ENCODE measurements at regions not wholly inside any gene's neighbourhood (a gene's known extent, or its start where the extent isn't known, plus 50 kb on each side); places are given as distances from the start of the nearest gene placed in this dataset.

GRCh38 chr2:164187121-164187520, 434.2 kb downstream of the GRB14 start:
- Mint-ChIP-seq H3K36me3 (ENCODE audit: low read depth) (no peaks in the 10 kb centered on the region), H3K9me3 (no peaks in the 10 kb centered on the region), H3K27ac (no peak overlapping the region), H3K27me3 (no peaks in the 10 kb centered on the region), H3K4me1 (ENCODE audit: low read depth) (no peaks in the 10 kb centered on the region), H3K4me3 (no peak overlapping the region)
- intact Hi-C loops (cut with micrococcal nuclease), result no loop called here

- no peaks in the 10 kb centered on the region for H3K27me3 Mint-ChIP-seq
- intact Hi-C loops (cut with micrococcal nuclease), result no loop called here
- no peak overlapping the region for H3K27ac Mint-ChIP-seq
- H3K9me3 Mint-ChIP-seq, result no peaks in the 10 kb centered on the region
- no peaks in the 10 kb centered on the region for H3K36me3 Mint-ChIP-seq (ENCODE audit: low read depth)
- no peaks in the 10 kb centered on the region for H3K4me1 Mint-ChIP-seq (ENCODE audit: low read depth)
- no peak overlapping the region for H3K4me3 Mint-ChIP-seq
Observed at GRCh38 chr2:164186591-164186990, 434.7 kb downstream of the GRB14 start.

- no peak overlapping the region for H3K27ac Mint-ChIP-seq
- intact Hi-C loops (cut with micrococcal nuclease), result no loop called here
- H3K36me3 Mint-ChIP-seq (ENCODE audit: low read depth), result no peaks in the 10 kb centered on the region
- peaks cover 11% of the 10 kb centered on the region for H3K9me3 Mint-ChIP-seq
- H3K4me1 Mint-ChIP-seq (ENCODE audit: low read depth), result no peaks in the 10 kb centered on the region
- H3K4me3 Mint-ChIP-seq, result no peak overlapping the region
- no peaks in the 10 kb centered on the region for H3K27me3 Mint-ChIP-seq
Observed at GRCh38 chr2:164182116-164182627, 439.1 kb downstream of the GRB14 start.

- intact Hi-C loops (cut with micrococcal nuclease), result no loop called here
- no peak overlapping the region for H3K4me3 Mint-ChIP-seq
- no peak overlapping the region for H3K27ac Mint-ChIP-seq
- H3K27me3 Mint-ChIP-seq, result no peaks in the 10 kb centered on the region
- no peaks in the 10 kb centered on the region for H3K4me1 Mint-ChIP-seq (ENCODE audit: low read depth)
- H3K9me3 Mint-ChIP-seq, result peaks cover 25% of the 10 kb centered on the region
- H3K36me3 Mint-ChIP-seq (ENCODE audit: low read depth), result no peaks in the 10 kb centered on the region
Observed at GRCh38 chr2:164178835-164179465, 442.3 kb downstream of the GRB14 start.

- Mint-ChIP-seq H3K27ac (no peak overlapping the region), H3K27me3 (no peaks in the 10 kb centered on the region), H3K36me3 (ENCODE audit: low read depth) (no peaks in the 10 kb centered on the region), H3K4me1 (ENCODE audit: low read depth) (no peaks in the 10 kb centered on the region), H3K9me3 (peaks cover 28% of the 10 kb centered on the region), H3K4me3 (no peak overlapping the region)
- intact Hi-C loops (cut with micrococcal nuclease), result no loop called here
Observed at GRCh38 chr2:164164602-164165001, 428.8 kb upstream of the FIGN start.

GRCh38 chr2:164155558-164155957, 419.8 kb upstream of the FIGN start:
- Mint-ChIP-seq H3K4me3 (no peak overlapping the region), H3K27me3 (no peaks in the 10 kb centered on the region), H3K27ac (no peak overlapping the region), H3K4me1 (ENCODE audit: low read depth) (no peaks in the 10 kb centered on the region), H3K9me3 (no peaks in the 10 kb centered on the region), H3K36me3 (ENCODE audit: low read depth) (no peaks in the 10 kb centered on the region)
- intact Hi-C loops (cut with micrococcal nuclease), result no loop called here

- Mint-ChIP-seq H3K4me3 (no peak overlapping the region), H3K36me3 (ENCODE audit: low read depth) (no peaks in the 10 kb centered on the region), H3K4me1 (ENCODE audit: low read depth) (no peaks in the 10 kb centered on the region), H3K27me3 (no peaks in the 10 kb centered on the region), H3K9me3 (no peaks in the 10 kb centered on the region), H3K27ac (no peak overlapping the region)
- intact Hi-C loops (cut with micrococcal nuclease), result no loop called here
Observed at GRCh38 chr2:164151522-164151921, 415.7 kb upstream of the FIGN start.

- H3K4me1 Mint-ChIP-seq (ENCODE audit: low read depth), result no peaks in the 10 kb centered on the region
- H3K9me3 Mint-ChIP-seq, result no peaks in the 10 kb centered on the region
- no peak overlapping the region for H3K4me3 Mint-ChIP-seq
- intact Hi-C loops (cut with micrococcal nuclease), result no loop called here
- H3K36me3 Mint-ChIP-seq (ENCODE audit: low read depth), result no peaks in the 10 kb centered on the region
- H3K27me3 Mint-ChIP-seq, result no peaks in the 10 kb centered on the region
- no peak overlapping the region for H3K27ac Mint-ChIP-seq
Observed at GRCh38 chr2:164150604-164151003, 414.8 kb upstream of the FIGN start.

- no peaks in the 10 kb centered on the region for H3K4me1 Mint-ChIP-seq (ENCODE audit: low read depth)
- no peak overlapping the region for H3K27ac Mint-ChIP-seq
- no peaks in the 10 kb centered on the region for H3K27me3 Mint-ChIP-seq
- peaks cover 27% of the 10 kb centered on the region for H3K9me3 Mint-ChIP-seq
- H3K4me3 Mint-ChIP-seq, result no peak overlapping the region
- no peaks in the 10 kb centered on the region for H3K36me3 Mint-ChIP-seq (ENCODE audit: low read depth)
- intact Hi-C loops (cut with micrococcal nuclease), result no loop called here
Observed at GRCh38 chr2:164146441-164146840, 410.6 kb upstream of the FIGN start.

- no peak overlapping the region for H3K4me3 Mint-ChIP-seq
- no peak overlapping the region for H3K27ac Mint-ChIP-seq
- H3K9me3 Mint-ChIP-seq, result peaks cover 27% of the 10 kb centered on the region
- intact Hi-C loops (cut with micrococcal nuclease), result no loop called here
- no peaks in the 10 kb centered on the region for H3K27me3 Mint-ChIP-seq
- H3K4me1 Mint-ChIP-seq (ENCODE audit: low read depth), result no peaks in the 10 kb centered on the region
- H3K36me3 Mint-ChIP-seq (ENCODE audit: low read depth), result no peaks in the 10 kb centered on the region
Observed at GRCh38 chr2:164145093-164145987, 409.5 kb upstream of the FIGN start.

GRCh38 chr2:164143183-164143930, 407.5 kb upstream of the FIGN start:
- Mint-ChIP-seq H3K4me1 (ENCODE audit: low read depth) (no peaks in the 10 kb centered on the region), H3K4me3 (no peak overlapping the region), H3K27ac (no peak overlapping the region), H3K36me3 (ENCODE audit: low read depth) (no peaks in the 10 kb centered on the region), H3K27me3 (no peaks in the 10 kb centered on the region), H3K9me3 (peaks cover 27% of the 10 kb centered on the region)
- intact Hi-C loops (cut with micrococcal nuclease), result no loop called here

GRCh38 chr2:164142755-164143154, 406.9 kb upstream of the FIGN start:
- Mint-ChIP-seq H3K27ac (no peak overlapping the region), H3K9me3 (peaks cover 27% of the 10 kb centered on the region), H3K4me3 (no peak overlapping the region), H3K36me3 (ENCODE audit: low read depth) (no peaks in the 10 kb centered on the region), H3K27me3 (no peaks in the 10 kb centered on the region), H3K4me1 (ENCODE audit: low read depth) (no peaks in the 10 kb centered on the region)
- intact Hi-C loops (cut with micrococcal nuclease), result no loop called here

GRCh38 chr2:164141271-164141670, 405.5 kb upstream of the FIGN start:
- H3K9me3 Mint-ChIP-seq, result peaks cover 27% of the 10 kb centered on the region
- intact Hi-C loops (cut with micrococcal nuclease), result no loop called here
- no peaks in the 10 kb centered on the region for H3K27me3 Mint-ChIP-seq
- H3K4me1 Mint-ChIP-seq (ENCODE audit: low read depth), result no peaks in the 10 kb centered on the region
- no peak overlapping the region for H3K4me3 Mint-ChIP-seq
- H3K36me3 Mint-ChIP-seq (ENCODE audit: low read depth), result no peaks in the 10 kb centered on the region
- H3K27ac Mint-ChIP-seq, result no peak overlapping the region

- Mint-ChIP-seq H3K9me3 (peaks cover 12% of the 10 kb centered on the region), H3K4me3 (no peak overlapping the region), H3K27me3 (no peaks in the 10 kb centered on the region), H3K27ac (no peak overlapping the region), H3K36me3 (ENCODE audit: low read depth) (no peaks in the 10 kb centered on the region), H3K4me1 (ENCODE audit: low read depth) (no peaks in the 10 kb centered on the region)
- intact Hi-C loops (cut with micrococcal nuclease), result no loop called here
Observed at GRCh38 chr2:164138750-164139149, 402.9 kb upstream of the FIGN start.
